IMR-90 (cell line): ENCODE measurements at regions not wholly inside any gene's neighbourhood (a gene's known extent, or its start where the extent isn't known, plus 50 kb on each side); places are given as distances from the start of the nearest gene placed in this dataset.

ENCODE experiments used
- SMC3 ChIP-seq: fragments of 150-350 bp; IDR thresholded peaks from 2 replicates; pipeline ENCODE4 v1.6.1; 2016; ENCODE audit warnings: low read depth, mild to moderate bottlenecking, antibody characterized with exemption, low read length, moderate library complexity
- TF ChIP-seq, protein P1 (sequence below): conservative IDR thresholded peaks from 2 replicates; pipeline ENCODE4 v1.5.1; 2012; ENCODE audit warnings: mild to moderate bottlenecking, low read depth, low read length, improper control_type of control experiment

DNA sequence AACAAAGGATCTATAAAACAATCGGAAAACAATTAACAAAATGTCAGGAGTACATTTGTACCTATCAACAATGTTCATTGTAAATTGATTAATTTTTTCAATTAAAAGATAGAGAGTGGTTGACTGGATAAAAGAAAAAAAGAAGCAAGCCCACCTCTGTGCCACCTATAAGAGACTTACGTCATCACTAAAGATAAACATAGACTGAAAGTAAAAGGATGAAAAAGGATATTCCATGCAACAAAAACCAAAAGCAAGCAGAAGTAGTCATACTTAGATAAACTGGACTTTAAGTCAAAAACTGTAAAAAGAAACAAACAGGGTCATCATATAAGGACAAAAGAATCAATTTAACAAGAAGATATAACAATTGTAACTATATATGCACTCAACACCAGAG lies 197.4 kb downstream of the RASEF start:
- TF ChIP-seq, protein P1, sequence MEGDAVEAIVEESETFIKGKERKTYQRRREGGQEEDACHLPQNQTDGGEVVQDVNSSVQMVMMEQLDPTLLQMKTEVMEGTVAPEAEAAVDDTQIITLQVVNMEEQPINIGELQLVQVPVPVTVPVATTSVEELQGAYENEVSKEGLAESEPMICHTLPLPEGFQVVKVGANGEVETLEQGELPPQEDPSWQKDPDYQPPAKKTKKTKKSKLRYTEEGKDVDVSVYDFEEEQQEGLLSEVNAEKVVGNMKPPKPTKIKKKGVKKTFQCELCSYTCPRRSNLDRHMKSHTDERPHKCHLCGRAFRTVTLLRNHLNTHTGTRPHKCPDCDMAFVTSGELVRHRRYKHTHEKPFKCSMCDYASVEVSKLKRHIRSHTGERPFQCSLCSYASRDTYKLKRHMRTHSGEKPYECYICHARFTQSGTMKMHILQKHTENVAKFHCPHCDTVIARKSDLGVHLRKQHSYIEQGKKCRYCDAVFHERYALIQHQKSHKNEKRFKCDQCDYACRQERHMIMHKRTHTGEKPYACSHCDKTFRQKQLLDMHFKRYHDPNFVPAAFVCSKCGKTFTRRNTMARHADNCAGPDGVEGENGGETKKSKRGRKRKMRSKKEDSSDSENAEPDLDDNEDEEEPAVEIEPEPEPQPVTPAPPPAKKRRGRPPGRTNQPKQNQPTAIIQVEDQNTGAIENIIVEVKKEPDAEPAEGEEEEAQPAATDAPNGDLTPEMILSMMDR, result no peak
- no peak for TF ChIP-seq SMC3
